Endodermal cell (in vitro differentiated cells): ENCODE measurements at regions not wholly inside any gene's neighbourhood (a gene's known extent, or its start where the extent isn't known, plus 50 kb on each side); places are given as distances from the start of the nearest gene placed in this dataset.

ENCODE experiments used
- DNase-seq: peaks from one replicate; pipeline ENCODE4 v3.0.0-alpha.2; 2017
- H3K27ac ChIP-seq: 2 replicates; pipeline ENCODE4 v1.5.1; 2013; ENCODE audit warnings: mild to moderate bottlenecking, low read depth, low read length, moderate library complexity
- H3K27me3 ChIP-seq: 2 replicates; pipeline ENCODE4 v1.6.1; 2013; ENCODE audit warnings: mild to moderate bottlenecking, low read length, moderate library complexity; ENCODE audit not compliant: insufficient read depth, control insufficient read depth, poor library complexity, severe bottlenecking
- H3K36me3 ChIP-seq: 2 replicates; pipeline ENCODE4 v1.7.0; 2013; ENCODE audit warnings: mild to moderate bottlenecking, low read length, moderate library complexity; ENCODE audit not compliant: control insufficient read depth, insufficient read depth
- H3K4me1 ChIP-seq: one replicate; pipeline ENCODE4 v1.7.0; 2013; ENCODE audit warnings: low read length; ENCODE audit not compliant: control insufficient read depth, insufficient read depth
- H3K4me3 ChIP-seq: 2 replicates; pipeline ENCODE4 v1.5.1; 2013; ENCODE audit warnings: mild to moderate bottlenecking, low read length, moderate library complexity
- H3K9ac ChIP-seq: 2 replicates; pipeline ENCODE4 v1.6.1; 2013; ENCODE audit warnings: mild to moderate bottlenecking, low read length, moderate library complexity; ENCODE audit not compliant: poor library complexity, severe bottlenecking; ENCODE audit errors: extremely low read depth
- H3K9me3 ChIP-seq: 2 replicates; pipeline ENCODE4 v1.6.1; 2013; ENCODE audit warnings: mild to moderate bottlenecking, low read length, moderate library complexity; ENCODE audit not compliant: control insufficient read depth
- H3K27ac Mint-ChIP-seq: 2 replicates; pipeline ENCODE4 v1.8.0; 2020; ENCODE audit warnings: mixed read lengths
- H3K27me3 Mint-ChIP-seq: 2 replicates; pipeline ENCODE4 v1.8.0; 2021; ENCODE audit warnings: mild to moderate bottlenecking, mixed read lengths; ENCODE audit not compliant: insufficient read depth
- H3K36me3 Mint-ChIP-seq: 2 replicates; pipeline ENCODE4 v1.8.0; 2020; ENCODE audit warnings: low read depth, mixed read lengths
- H3K4me1 Mint-ChIP-seq: 2 replicates; pipeline ENCODE4 v1.8.0; 2020; ENCODE audit warnings: mixed read lengths
- H3K4me3 Mint-ChIP-seq: 2 replicates; pipeline ENCODE4 v1.8.0; 2020; ENCODE audit warnings: mild to moderate bottlenecking, moderate library complexity, mixed read lengths
- H3K9me3 Mint-ChIP-seq: 2 replicates; pipeline ENCODE4 v1.8.0; 2020; ENCODE audit warnings: mild to moderate bottlenecking, mixed read lengths
- WGBS, 2 experiments: methylation state at CpG; one replicate each; pipeline versions ENCODE4 v1.1.5 to v1.1.7; 2013; ENCODE audit warnings: missing lambda C conversion rate in 2 of 2, mixed read lengths in 1 of 2; ENCODE audit not compliant: insufficient coverage in 1 of 2, insufficient read length in 1 of 2; 5-methylcytosine and 5-hydroxymethylcytosine counted together
- TF ChIP-seq, protein P1 (sequence below): fragments of 200-600 bp; sonication (generic); conservative IDR thresholded peaks from 2 replicates; pipeline ENCODE4 v1.5.0; 2021; ENCODE audit warnings: antibody characterized with exemption, mild to moderate bottlenecking

DNA sequence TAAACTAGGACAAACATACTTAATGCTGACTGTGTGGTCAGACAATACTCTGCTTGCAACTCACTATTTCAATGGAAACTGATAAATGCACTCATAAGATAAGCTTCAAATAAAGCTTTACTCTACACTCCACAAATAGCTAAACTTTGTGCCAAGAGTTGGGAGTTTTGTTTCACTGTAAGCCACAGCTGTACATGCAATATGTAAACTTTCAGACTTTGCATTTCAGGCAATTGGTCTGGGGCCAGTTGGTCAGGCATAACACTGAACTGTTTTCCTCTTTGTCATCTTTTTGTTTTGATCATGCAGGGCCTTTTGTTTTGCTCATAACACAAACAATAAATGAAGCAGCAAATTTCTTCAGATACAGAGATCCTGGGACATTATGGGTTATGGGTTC is 426.2 kb downstream of the IPO8 start:
- peaks cover 17% of the 10 kb centered on the region for H3K4me1 Mint-ChIP-seq
- no peak overlapping the region for H3K4me3 ChIP-seq
- no peaks in the 10 kb centered on the region for H3K27me3 ChIP-seq
- no peak for DNase-seq
- peaks cover 4% of the 10 kb centered on the region for H3K36me3 ChIP-seq
- H3K4me3 Mint-ChIP-seq, result no peak overlapping the region
- H3K4me1 ChIP-seq, result no peaks in the 10 kb centered on the region
- H3K9me3 Mint-ChIP-seq, result peaks cover 49% of the 10 kb centered on the region
- peaks cover 61% of the 10 kb centered on the region for H3K9me3 ChIP-seq
- H3K27ac ChIP-seq, result no peak overlapping the region
- H3K27me3 Mint-ChIP-seq, result no peaks in the 10 kb centered on the region
- TF ChIP-seq, protein P1, sequence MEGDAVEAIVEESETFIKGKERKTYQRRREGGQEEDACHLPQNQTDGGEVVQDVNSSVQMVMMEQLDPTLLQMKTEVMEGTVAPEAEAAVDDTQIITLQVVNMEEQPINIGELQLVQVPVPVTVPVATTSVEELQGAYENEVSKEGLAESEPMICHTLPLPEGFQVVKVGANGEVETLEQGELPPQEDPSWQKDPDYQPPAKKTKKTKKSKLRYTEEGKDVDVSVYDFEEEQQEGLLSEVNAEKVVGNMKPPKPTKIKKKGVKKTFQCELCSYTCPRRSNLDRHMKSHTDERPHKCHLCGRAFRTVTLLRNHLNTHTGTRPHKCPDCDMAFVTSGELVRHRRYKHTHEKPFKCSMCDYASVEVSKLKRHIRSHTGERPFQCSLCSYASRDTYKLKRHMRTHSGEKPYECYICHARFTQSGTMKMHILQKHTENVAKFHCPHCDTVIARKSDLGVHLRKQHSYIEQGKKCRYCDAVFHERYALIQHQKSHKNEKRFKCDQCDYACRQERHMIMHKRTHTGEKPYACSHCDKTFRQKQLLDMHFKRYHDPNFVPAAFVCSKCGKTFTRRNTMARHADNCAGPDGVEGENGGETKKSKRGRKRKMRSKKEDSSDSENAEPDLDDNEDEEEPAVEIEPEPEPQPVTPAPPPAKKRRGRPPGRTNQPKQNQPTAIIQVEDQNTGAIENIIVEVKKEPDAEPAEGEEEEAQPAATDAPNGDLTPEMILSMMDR, result no peak
- no peak overlapping the region for H3K9ac ChIP-seq
- H3K36me3 Mint-ChIP-seq, result peaks cover 20% of the 10 kb centered on the region
- H3K27ac Mint-ChIP-seq, result peak overlapping the region; percentile 13

DNA sequence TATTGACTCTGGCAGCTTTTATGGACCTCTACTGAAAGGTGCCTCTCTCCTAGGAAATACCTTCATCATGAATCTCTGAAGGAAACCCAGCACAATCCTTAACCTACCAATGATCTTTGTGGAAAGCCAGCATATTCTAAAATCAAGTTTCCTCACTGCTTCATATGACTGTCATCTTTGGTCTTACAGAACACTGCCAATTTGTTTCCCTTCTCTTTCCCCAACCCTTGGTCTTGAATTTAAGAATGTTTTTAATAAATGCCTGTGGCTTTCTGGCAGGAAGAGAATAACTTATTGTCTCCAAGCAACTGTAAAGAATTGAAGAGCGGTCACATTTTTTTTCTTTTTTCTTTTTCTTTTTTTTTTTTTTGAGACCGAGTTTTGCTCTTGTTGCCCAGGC is 427.6 kb downstream of the IPO8 start:
- H3K4me3 ChIP-seq, result no peak overlapping the region
- H3K9me3 Mint-ChIP-seq, result peaks cover 36% of the 10 kb centered on the region
- peaks cover 18% of the 10 kb centered on the region for H3K4me1 Mint-ChIP-seq
- 73 to 96% methylated on average over 2 of the region's 2 CpGs for WGBS, 2 experiments
- H3K9ac ChIP-seq, result no peak overlapping the region
- no peak overlapping the region for H3K4me3 Mint-ChIP-seq
- TF ChIP-seq, protein P1, result no peak
- no peak overlapping the region for H3K27ac Mint-ChIP-seq
- peaks cover 46% of the 10 kb centered on the region for H3K9me3 ChIP-seq
- H3K27ac ChIP-seq, result no peak overlapping the region
- H3K36me3 Mint-ChIP-seq, result peaks cover 9% of the 10 kb centered on the region
- DNase-seq, result no peak
- no peaks in the 10 kb centered on the region for H3K36me3 ChIP-seq
- H3K27me3 ChIP-seq, result no peaks in the 10 kb centered on the region
- no peaks in the 10 kb centered on the region for H3K4me1 ChIP-seq
- H3K27me3 Mint-ChIP-seq, result no peaks in the 10 kb centered on the region

DNA sequence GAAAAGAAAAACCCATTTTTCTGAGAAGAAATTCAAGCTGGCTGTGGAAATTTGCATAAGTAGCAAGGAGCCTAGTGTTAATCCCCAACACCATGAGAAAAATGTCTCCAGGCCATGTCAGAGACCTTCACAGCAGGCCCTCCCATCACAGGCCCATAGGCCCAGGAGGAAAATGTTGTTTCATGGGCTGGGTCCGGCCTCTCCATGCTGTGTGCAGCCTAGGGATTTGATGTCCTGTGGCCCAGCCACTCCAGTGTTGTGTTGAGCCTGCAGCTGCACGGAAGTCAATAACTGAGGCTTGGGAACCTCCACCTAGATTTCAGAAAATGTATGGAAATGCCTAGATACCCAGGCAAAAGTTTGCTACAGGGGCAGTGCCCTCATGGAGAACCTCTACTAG is 432.2 kb downstream of the IPO8 start:
- H3K9me3 Mint-ChIP-seq, result peaks cover 15% of the 10 kb centered on the region
- H3K27ac ChIP-seq, result no peak overlapping the region
- DNase-seq, result no peak
- H3K36me3 Mint-ChIP-seq, result no peaks in the 10 kb centered on the region
- peaks cover 11% of the 10 kb centered on the region for H3K9me3 ChIP-seq
- H3K27ac Mint-ChIP-seq, result no peak overlapping the region
- TF ChIP-seq, protein P1, result no peak
- H3K4me1 Mint-ChIP-seq, result peaks cover 2% of the 10 kb centered on the region
- no peak overlapping the region for H3K9ac ChIP-seq
- H3K36me3 ChIP-seq, result no peaks in the 10 kb centered on the region
- H3K4me1 ChIP-seq, result no peaks in the 10 kb centered on the region
- no peak overlapping the region for H3K4me3 ChIP-seq
- no peak overlapping the region for H3K4me3 Mint-ChIP-seq
- no peaks in the 10 kb centered on the region for H3K27me3 Mint-ChIP-seq
- no peaks in the 10 kb centered on the region for H3K27me3 ChIP-seq
- WGBS, 2 experiments, result 95 to 100% methylated on average over 2 of the region's 2 CpGs
